ENCODE measurements at regions not wholly inside any gene's neighbourhood (a gene's known extent, or its start where the extent isn't known, plus 50 kb on each side); places are given as distances from the start of the nearest gene placed in this dataset.
"Not testable (repeated sequence)": the region's sequence is repeated elsewhere in the genome, so short reads cannot be mapped to it uniquely, and the experiment has no call there.

DNA sequence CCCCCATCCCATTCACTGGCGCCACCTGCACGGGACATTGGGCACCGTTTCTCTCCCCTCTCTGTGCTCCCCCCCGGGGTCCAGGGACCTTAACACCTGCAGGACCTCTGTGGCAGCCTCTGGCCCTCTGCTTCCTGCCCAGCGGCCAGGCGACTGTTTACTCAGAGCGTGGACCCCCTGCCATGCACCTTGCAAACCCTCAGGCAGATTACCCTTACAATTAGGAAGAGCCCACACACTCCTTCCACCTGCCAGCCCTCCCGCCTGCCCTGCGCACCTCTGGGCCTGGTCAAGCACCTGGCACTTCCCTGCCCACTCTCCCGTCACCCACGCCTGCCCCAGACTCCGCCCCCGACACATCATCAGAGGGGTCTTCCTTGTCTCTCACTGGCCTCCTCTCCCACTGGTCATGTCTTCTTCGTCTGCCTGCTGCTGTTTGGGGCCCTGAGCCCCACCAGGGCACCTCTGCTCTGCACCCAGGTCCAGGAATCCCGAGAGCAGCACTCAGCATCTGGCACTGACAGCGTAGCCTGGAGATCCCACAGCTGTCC lies 281.3 kb upstream of the IRX4 start:
- Histone ChIP-seq H3K4me3 (ENCODE audit: low read length) (no peak overlapping the region), H3K9me3 (ENCODE audit: control insufficient read depth, low read length) (no peaks in the 10 kb centered on the region), H3K36me3 (ENCODE audit: control insufficient read depth, insufficient read depth, low read length) (no peaks in the 10 kb centered on the region), H3K27me3 (ENCODE audit: control insufficient read depth, insufficient read depth, low read length) (no peaks in the 10 kb centered on the region), H3K9ac (ENCODE audit: low read length) (no peak overlapping the region), H3K4me1 (ENCODE audit: control insufficient read depth, insufficient read depth, low read length) (no peaks in the 10 kb centered on the region)

DNA sequence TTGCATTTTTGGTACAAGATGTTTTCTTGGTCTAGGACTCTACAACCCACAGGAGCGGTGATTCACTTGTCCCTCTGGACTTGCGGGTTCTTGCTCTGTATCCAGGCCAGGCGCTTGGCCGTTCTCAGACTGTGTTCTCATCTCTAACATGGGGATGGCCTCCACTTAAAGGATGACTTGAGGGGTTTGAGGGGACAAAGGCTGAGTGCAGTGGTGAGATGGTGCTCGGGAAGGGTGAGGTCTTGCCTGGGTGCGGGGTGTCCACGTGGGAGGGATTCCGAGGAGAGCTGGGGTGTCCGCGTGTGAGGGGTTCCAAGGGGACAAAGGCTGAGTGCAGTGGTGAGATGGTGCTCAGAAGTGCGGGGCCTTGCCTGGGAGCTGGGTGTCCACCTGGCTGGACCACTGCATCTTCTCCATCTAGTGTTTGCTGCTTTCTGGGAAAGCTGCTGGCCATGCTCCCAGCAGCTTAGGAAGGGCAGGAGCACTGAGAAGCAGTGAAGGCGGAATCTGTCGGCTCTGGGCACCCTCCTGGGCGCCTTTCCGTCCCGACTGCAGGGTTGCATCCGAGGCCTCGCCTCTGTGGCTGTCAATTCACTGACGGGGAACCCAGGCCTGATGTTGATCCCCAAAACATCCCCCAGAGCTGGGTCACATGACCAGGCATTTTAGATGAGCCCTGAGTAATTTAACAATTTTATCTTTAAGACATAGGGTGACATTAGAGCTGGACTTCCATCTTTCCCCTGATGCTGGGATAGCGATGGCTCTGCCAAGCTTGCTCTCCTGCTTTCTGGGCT lies 280.5 kb upstream of the IRX4 start:
- no peak overlapping the region for H3K4me3 ChIP-seq (ENCODE audit: low read length)

DNA sequence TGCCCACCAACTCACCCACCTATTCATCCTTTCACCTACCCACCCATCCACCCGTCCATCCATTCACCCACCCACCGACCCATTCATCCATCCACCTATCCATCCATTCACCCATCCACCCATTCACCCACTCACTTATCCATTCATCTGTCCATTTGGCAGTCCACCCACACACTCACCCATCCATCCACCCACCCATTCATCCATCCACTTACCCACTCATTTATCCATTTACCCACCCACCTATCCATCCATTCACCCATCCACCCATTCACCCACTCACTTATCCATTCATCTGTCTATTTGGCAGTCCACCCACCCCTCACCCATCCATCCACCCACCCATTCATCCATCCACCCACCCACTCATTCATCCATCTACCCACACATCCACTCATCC lies 278.1 kb upstream of the IRX4 start:
- Histone ChIP-seq H3K9ac (ENCODE audit: low read length) (no peak overlapping the region), H3K9me3 (ENCODE audit: control insufficient read depth, low read length) (no peaks in the 10 kb centered on the region), H3K36me3 (ENCODE audit: control insufficient read depth, insufficient read depth, low read length) (no peaks in the 10 kb centered on the region), H3K4me1 (ENCODE audit: control insufficient read depth, insufficient read depth, low read length) (no peaks in the 10 kb centered on the region), H3K4me3 (ENCODE audit: low read length) (no peak overlapping the region), H3K27me3 (ENCODE audit: control insufficient read depth, insufficient read depth, low read length) (no peaks in the 10 kb centered on the region)

More for the DNA sequence above, 280.5 kb upstream of the IRX4 start:
- Histone ChIP-seq H3K27me3 (ENCODE audit: control insufficient read depth, insufficient read depth, low read length) (no peaks in the 10 kb centered on the region), H3K9ac (ENCODE audit: low read length) (no peak overlapping the region), H3K36me3 (ENCODE audit: control insufficient read depth, insufficient read depth, low read length) (no peaks in the 10 kb centered on the region), H3K4me1 (ENCODE audit: control insufficient read depth, insufficient read depth, low read length) (no peaks in the 10 kb centered on the region), H3K9me3 (ENCODE audit: control insufficient read depth, low read length) (no peaks in the 10 kb centered on the region)

DNA sequence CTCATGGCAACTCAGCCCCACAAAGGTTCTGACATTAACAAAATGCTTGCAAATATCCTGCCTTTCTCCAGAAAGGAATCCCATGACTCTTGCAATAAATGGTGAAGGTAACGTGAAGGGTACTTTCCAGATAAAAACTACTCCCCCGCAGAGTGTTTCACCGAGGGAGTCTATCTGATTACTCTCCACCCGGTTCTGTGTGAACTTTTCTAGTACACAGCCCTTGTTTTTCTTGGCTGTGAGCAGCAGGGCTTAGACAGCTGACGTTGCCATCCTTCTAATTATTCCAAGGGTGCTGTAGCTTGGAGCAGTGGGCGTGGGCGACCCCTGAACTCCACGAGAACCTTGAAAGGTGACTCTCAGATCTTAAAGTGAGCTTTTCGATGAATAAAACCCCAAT lies 276.0 kb upstream of the IRX4 start:
- Histone ChIP-seq H3K4me1 (ENCODE audit: control insufficient read depth, insufficient read depth, low read length) (no peaks in the 10 kb centered on the region), H3K4me3 (ENCODE audit: low read length) (no peak overlapping the region), H3K9ac (ENCODE audit: low read length) (no peak overlapping the region), H3K36me3 (ENCODE audit: control insufficient read depth, insufficient read depth, low read length) (no peaks in the 10 kb centered on the region), H3K27me3 (ENCODE audit: control insufficient read depth, insufficient read depth, low read length) (no peaks in the 10 kb centered on the region), H3K9me3 (ENCODE audit: control insufficient read depth, low read length) (no peaks in the 10 kb centered on the region)

DNA sequence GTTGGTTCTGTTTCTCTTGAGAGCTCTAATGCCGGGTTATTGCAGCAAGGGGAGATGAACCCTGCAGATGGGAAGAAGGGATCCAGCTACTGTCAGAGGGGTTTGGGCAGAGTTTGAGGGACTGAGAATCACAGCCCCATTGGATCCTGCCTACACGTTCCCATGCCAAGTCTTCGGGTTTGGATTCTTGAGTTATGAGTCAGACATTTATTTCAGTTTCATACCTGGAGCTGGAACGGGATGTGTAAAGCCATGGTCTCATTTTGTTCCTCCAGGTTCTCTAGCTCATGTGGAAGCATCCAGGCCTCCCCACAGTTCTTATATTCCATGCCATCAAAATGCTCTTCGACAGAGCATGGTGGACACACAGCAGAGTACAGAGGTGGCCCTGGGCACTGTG lies 275.4 kb upstream of the IRX4 start:
- Histone ChIP-seq H3K36me3 (ENCODE audit: control insufficient read depth, insufficient read depth, low read length) (no peaks in the 10 kb centered on the region), H3K4me3 (ENCODE audit: low read length) (no peak overlapping the region), H3K9ac (ENCODE audit: low read length) (no peak overlapping the region), H3K9me3 (ENCODE audit: control insufficient read depth, low read length) (no peaks in the 10 kb centered on the region), H3K27me3 (ENCODE audit: control insufficient read depth, insufficient read depth, low read length) (no peaks in the 10 kb centered on the region), H3K4me1 (ENCODE audit: control insufficient read depth, insufficient read depth, low read length) (no peaks in the 10 kb centered on the region)

DNA sequence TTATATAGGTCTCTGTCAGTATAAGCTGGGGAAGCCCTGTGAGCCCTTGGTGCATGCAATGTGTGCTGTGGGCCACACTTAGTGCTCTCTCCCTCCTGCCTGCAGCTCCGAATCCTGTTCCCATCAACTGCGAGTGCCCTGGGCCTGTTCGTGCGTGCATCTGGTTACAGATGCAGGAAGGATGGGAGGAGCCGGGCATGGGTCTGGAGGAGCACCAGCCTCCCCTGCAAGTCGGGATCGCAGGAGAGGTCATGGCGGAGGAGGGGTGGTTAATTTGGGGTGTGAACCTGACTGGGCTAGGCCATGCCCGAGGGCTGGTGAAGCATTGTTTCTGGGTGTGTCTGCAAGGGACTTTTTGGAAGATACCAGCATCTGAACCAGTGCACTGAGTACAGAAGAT lies 274.6 kb upstream of the IRX4 start:
- Histone ChIP-seq H3K9ac (ENCODE audit: low read length) (no peak overlapping the region), H3K36me3 (ENCODE audit: control insufficient read depth, insufficient read depth, low read length) (no peaks in the 10 kb centered on the region), H3K27me3 (ENCODE audit: control insufficient read depth, insufficient read depth, low read length) (no peaks in the 10 kb centered on the region), H3K4me1 (ENCODE audit: control insufficient read depth, insufficient read depth, low read length) (no peaks in the 10 kb centered on the region), H3K4me3 (ENCODE audit: low read length) (no peak overlapping the region), H3K9me3 (ENCODE audit: control insufficient read depth, low read length) (no peaks in the 10 kb centered on the region)

DNA sequence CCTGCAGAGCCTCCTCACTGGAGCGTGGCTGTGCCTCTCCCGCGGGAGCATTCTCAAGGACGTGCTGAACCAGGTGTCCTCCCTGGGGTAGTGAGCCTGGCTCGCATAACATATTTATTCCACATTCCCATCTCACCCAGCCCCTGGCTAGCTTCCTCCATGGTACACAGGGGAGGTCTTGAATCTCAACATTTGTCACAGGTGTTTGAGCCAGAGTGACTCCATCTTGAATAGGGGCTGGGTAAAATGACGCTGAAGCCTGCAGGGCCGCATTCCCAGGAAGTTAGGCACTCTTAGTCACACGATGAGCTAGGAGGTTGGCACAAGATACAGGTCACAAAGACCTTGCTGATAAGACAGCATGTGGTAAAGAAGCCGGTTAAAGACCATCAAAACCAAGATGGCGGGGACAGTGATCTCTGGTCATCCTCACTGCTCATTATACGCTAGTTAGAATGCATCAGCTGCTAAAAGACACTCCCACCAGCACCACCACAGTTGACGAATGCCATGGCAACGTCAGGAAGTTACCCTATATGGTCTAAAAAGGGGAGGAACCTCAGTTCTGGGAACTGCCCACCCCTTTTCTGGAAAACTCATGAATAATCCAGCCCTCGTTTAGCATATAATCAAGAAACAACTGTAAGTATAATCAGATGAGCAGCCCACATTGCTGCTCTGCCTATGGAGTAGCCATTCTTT lies 273.8 kb upstream of the IRX4 start:
- Histone ChIP-seq H3K27me3 (ENCODE audit: control insufficient read depth, insufficient read depth, low read length) (no peaks in the 10 kb centered on the region), H3K9me3 (ENCODE audit: control insufficient read depth, low read length) (no peaks in the 10 kb centered on the region), H3K4me3 (ENCODE audit: low read length) (no peak overlapping the region), H3K9ac (ENCODE audit: low read length) (no peak overlapping the region), H3K36me3 (ENCODE audit: control insufficient read depth, insufficient read depth, low read length) (no peaks in the 10 kb centered on the region), H3K4me1 (ENCODE audit: control insufficient read depth, insufficient read depth, low read length) (no peaks in the 10 kb centered on the region)

DNA sequence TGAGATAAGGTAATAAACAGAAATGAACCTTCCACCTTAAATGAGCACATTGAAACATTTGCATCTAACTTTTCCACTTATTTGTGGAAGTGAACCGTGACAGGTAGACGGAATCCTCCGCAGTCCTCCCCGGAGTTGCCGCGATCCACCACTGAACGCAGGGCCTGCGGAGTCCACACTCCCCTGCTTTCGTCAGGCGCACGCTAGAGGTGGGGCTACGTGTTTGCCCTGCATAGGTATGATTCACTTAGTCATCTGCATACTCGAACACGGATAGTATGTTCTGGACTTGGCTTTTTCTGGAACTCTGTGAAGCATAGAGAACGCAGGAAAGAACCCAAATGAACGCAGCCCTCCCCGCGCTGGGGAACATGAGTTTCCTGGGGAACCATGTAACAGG lies 272.8 kb upstream of the IRX4 start:
- no peak overlapping the region for H3K4me3 ChIP-seq (ENCODE audit: low read length)
- H3K4me1 ChIP-seq (ENCODE audit: control insufficient read depth, insufficient read depth, low read length): no peaks in the 10 kb centered on the region
- no peak overlapping the region for H3K9ac ChIP-seq (ENCODE audit: low read length)
- H3K9me3 ChIP-seq (ENCODE audit: control insufficient read depth, low read length): no peaks in the 10 kb centered on the region
- H3K36me3 ChIP-seq (ENCODE audit: control insufficient read depth, insufficient read depth, low read length): no peaks in the 10 kb centered on the region
- no peaks in the 10 kb centered on the region for H3K27me3 ChIP-seq (ENCODE audit: control insufficient read depth, insufficient read depth, low read length)

DNA sequence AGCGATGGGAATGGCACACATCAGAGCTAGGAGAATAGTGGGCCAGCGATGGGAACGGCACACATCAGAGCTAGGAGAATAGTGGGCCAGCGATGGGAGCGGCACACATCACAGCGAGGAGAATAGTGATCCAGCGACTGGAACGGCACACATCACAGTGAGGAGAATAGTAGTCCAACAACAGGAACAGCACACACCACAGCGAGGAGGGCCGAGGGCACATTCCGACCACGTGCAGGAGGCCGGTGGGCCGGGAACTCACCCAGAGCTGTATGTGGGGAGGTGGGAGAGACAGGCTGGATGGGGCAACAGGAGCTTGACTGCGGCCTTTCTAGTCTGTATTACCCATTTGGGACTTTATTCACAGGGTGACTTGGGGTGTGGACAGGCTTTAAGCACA lies 271.1 kb upstream of the IRX4 start:
- Histone ChIP-seq H3K9me3 (ENCODE audit: control insufficient read depth, low read length) (no peaks in the 10 kb centered on the region), H3K4me3 (ENCODE audit: low read length) (no peak overlapping the region), H3K4me1 (ENCODE audit: control insufficient read depth, insufficient read depth, low read length) (no peaks in the 10 kb centered on the region), H3K27me3 (ENCODE audit: control insufficient read depth, insufficient read depth, low read length) (no peaks in the 10 kb centered on the region), H3K9ac (ENCODE audit: low read length) (no peak overlapping the region), H3K36me3 (ENCODE audit: control insufficient read depth, insufficient read depth, low read length) (no peaks in the 10 kb centered on the region)

DNA sequence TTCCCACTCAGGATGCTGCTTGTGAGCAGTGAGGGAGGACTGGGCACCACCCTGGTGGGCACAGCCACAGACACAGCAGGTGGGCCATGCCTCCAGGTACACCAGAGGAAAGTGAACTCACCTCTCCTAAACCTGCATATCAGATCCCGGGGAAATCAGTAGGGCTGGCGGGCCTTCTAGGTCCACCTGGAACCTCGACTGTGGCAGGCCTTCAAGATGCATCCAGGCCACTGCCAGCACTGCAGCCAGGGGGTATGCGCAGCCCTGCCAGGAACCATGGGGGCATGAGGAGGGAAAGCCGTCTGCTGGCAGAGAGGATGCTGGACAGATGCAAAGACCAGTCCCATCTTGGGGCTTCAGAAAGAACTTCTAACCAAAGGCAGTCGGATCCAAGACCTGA lies 270.6 kb upstream of the IRX4 start:
- Histone ChIP-seq H3K36me3 (ENCODE audit: control insufficient read depth, insufficient read depth, low read length) (no peaks in the 10 kb centered on the region), H3K4me3 (ENCODE audit: low read length) (no peak overlapping the region), H3K9me3 (ENCODE audit: control insufficient read depth, low read length) (no peaks in the 10 kb centered on the region), H3K27me3 (ENCODE audit: control insufficient read depth, insufficient read depth, low read length) (no peaks in the 10 kb centered on the region), H3K4me1 (ENCODE audit: control insufficient read depth, insufficient read depth, low read length) (no peaks in the 10 kb centered on the region), H3K9ac (ENCODE audit: low read length) (no peak overlapping the region)

DNA sequence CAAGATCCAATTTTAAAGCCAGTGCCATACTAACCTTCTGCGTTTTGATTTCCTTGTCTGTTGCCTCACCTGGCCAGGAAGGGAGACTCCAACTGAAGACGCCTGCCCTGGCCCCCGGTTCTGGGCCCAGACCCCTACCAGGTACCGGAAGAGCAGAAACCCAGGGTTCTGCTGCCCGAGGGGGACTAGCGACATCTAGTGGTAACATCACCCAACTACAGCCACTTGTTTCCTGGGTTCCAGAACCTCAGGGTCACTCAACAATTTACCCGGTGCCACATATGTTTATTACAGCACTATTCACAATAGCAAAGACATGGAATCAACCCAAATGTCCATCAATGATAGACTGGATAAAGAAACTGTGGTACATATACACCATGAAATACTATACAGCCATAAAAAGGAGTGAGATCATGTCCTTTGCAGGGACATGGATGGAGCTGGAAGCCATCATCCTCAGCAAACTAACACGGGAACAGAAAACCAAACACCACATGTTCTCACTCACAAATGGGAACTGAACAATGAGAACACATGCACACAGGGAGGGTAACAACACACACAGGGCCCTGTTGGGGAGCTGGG lies 268.7 kb upstream of the IRX4 start:
- H3K4me3 ChIP-seq (ENCODE audit: low read length); H3K36me3 ChIP-seq (ENCODE audit: control insufficient read depth, insufficient read depth, low read length); H3K27me3 ChIP-seq (ENCODE audit: control insufficient read depth, insufficient read depth, low read length); H3K9ac ChIP-seq (ENCODE audit: low read length); H3K9me3 ChIP-seq (ENCODE audit: control insufficient read depth, low read length); H3K4me1 ChIP-seq (ENCODE audit: control insufficient read depth, insufficient read depth, low read length): not testable (repeated sequence)

DNA sequence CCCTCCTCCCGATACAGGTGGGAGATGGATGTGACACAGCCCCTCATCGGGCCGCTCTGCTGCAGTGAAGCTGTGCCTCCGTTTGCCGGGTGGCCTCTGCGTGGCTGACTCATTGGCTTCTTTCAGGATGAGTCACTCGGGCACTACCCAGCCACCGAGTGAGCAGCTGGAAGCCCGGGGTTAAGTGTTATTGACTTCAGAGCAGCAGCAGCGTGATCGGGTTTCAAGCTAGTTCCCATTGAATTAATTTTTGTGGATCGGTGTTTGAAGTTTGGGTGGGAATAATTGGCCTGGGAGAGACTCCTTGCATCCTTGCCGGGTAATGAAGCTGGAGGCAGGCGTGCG lies 266.4 kb upstream of the IRX4 start:
- no peaks in the 10 kb centered on the region for H3K9me3 ChIP-seq (ENCODE audit: control insufficient read depth, low read length)
- H3K27me3 ChIP-seq (ENCODE audit: control insufficient read depth, insufficient read depth, low read length): no peaks in the 10 kb centered on the region
- no peak overlapping the region for H3K4me3 ChIP-seq (ENCODE audit: low read length)
- no peaks in the 10 kb centered on the region for H3K4me1 ChIP-seq (ENCODE audit: control insufficient read depth, insufficient read depth, low read length)
- H3K36me3 ChIP-seq (ENCODE audit: control insufficient read depth, insufficient read depth, low read length): no peaks in the 10 kb centered on the region
- H3K9ac ChIP-seq (ENCODE audit: low read length): no peak overlapping the region

Data from mucosa of stomach (tissue), 1 donor.